ENCODE measurements at regions not wholly inside any gene's neighbourhood (a gene's known extent, or its start where the extent isn't known, plus 50 kb on each side); places are given as distances from the start of the nearest gene placed in this dataset.

DNA sequence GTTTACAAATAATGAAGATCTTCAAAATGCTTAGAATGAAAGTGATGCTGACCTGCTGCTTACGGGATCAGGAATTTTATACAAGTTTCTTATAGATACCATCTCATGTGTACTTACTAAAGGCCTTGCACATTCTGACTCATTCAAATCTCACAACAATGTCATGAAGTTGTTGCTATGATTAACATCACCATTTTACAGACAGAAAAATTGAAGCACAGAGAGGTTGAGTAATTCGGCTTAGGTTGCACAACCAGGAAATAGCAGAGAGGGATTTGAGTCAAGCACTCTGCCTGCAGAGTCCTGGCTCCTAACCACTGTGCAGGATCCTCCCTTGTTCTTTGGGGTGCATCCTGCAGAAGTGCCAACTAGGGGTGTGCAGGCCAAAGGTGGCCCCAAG lies 471.9 kb downstream of the MIAT start:
- no peak for DNase-seq

DNA sequence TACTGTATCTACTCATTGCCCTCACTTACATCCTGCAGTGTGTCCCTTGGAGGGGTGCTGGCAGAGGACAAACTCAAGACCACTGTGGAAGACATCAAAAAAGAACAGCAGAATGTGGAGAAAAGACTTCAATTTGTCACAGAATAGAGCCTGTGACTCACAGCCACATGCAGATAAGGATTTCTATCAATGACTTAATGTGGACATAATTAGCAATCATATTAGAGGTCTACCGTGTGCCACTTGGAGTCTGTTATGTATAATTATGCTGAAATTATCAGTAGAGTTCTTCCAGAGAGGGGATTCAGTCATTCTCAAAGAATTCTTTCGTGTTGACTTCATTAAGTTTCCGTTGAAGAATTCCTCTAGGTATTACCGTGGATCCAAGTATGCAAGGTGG lies 473.5 kb downstream of the MIAT start:
- no peak for DNase-seq

DNA sequence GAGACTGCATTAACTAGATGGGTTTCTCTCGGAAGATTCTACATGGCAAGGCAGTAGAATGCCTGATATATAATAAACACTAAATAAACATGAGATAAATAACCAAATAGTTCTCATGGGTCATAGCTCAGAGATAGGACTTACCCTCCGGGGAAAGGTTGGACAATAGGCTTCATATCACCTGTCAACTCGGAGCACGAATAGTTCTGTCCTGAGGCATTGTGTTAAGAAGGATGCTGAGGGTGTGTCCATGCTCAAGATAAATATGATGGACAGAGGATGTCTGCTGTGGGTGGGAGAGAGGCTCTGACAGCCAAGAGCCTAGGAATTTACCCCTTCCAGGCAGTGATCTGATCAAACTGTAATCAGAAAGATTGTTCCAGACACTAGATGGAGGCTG lies 474.0 kb downstream of the MIAT start:
- DNase-seq = no peak

DNA sequence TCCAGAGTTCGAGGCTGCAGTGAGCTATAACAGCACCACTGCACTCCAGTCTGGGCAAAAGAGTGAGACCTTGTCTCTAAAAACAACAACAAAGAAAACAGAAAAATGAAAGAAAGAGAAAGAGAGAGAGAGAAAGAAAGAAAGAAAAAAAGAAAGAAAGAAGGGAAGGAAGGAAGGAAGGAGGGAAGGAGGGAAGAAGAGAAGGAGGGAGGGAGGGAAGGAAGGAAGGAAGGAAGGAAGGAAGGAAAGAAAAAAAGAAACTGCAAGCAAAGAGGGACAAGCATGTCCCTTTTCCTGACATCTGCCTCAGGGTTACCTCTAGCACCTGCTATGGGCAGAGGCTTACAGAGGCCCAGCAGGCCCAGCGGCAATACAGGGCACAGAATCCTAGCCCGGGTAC lies 475.0 kb downstream of the MIAT start:
- DNase-seq = no peak

DNA sequence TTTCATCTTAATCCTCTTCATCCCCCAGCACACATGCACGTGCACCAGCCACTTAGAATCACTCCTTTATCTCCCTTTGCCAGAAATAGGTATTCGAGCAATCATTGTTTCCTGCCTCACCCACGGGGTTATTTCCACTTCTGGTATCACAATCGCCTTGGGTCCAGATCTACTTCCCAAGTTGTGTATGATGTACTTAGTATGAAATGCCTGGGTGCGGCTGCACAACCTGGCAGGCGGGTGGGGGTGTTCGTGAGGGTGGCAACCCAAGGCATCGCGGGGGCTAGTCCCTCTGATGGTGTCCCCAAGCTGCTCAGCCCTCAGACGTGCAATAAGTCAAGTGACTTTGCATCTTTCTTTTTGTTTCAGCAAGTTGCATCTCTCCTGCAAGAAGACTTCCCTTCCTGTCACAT lies 475.6 kb downstream of the MIAT start:
- DNase-seq = no peak

- no peak for DNase-seq
Measured at GRCh38 chr22:27133681-27134314, 476.4 kb downstream of the MIAT start.

- DNase-seq = no peak
Measured at GRCh38 chr22:27134315-27134701, 476.9 kb downstream of the MIAT start.

DNA sequence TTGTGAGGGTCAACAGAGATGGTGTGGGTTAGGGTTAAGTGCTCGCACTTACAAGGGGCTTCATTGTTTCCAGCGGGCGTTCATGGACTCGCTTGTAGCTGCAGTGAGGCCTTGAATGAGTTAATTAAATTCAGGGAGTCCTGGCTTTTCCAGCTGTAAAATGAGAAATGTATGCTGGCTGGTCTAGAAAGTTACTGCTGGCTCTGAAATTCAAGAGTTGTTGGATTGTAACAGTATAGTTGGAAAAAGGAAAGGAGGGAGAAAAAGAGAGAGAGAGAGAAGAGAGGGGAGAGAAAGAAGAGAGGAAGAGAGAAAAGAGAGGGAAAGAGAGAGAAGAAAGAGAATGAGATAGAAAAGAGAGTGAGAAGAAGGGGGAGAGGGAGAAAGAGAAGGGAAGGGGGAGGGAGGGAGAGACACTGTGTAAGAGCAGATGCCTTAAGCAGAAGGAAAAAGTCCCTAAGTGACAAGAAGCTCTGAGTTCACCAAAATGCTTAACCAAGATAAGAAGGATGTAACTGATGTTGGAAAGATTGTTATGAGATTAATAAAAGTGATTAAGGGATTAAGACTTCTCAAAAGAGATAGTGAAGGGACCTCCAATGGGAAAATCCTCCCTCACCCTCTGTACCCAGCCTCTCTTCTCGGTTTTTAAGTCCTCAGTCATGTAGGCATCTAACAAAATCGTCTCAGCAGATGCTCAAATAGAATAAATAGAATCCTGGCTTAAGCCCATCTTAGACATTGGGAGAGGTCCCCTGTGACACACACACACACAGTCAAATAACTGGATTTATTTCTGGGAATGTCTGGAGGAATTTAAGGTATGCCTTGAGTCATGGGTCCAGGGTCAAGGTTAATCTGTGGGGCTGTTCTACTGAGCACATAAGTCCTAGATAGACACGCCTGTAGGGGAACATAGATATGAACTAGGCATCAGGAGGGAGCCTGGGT lies 477.9 kb downstream of the MIAT start:
- no peak for DNase-seq

GRCh38 chr22:27136596-27136995 lies 479.2 kb downstream of the MIAT start:
- DNase-seq = no peak

GRCh38 chr22:27137871-27138337 lies 480.5 kb downstream of the MIAT start:
- DNase-seq = no peak

- DNase-seq = no peak
Measured at GRCh38 chr22:27138471-27138870, 481.1 kb downstream of the MIAT start.

- no peak for DNase-seq
Measured at GRCh38 chr22:27139935-27140511, 482.6 kb downstream of the MIAT start.

- DNase-seq = no peak
Measured at GRCh38 chr22:27142286-27142685, 484.9 kb downstream of the MIAT start.

DNA sequence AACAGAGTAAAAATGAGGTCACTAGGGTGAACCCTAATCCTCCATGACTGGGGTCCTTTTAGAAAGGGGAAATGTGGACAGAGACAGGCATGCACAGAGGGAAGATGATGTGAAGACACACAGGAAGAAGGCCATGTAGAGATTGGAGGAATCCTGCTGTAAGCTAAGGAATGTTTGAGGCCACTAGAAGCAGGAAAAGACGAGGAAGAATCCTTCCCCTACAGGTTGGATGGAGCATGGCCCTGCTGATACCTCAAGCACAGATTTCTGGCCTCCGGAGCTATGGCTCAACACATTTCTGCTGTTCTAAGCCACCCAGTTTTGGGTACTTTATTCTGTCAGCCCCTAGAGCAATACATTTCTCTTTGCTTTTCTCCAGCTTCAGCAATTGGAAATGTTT lies 486.9 kb downstream of the MIAT start:
- no peak for DNase-seq

DNA sequence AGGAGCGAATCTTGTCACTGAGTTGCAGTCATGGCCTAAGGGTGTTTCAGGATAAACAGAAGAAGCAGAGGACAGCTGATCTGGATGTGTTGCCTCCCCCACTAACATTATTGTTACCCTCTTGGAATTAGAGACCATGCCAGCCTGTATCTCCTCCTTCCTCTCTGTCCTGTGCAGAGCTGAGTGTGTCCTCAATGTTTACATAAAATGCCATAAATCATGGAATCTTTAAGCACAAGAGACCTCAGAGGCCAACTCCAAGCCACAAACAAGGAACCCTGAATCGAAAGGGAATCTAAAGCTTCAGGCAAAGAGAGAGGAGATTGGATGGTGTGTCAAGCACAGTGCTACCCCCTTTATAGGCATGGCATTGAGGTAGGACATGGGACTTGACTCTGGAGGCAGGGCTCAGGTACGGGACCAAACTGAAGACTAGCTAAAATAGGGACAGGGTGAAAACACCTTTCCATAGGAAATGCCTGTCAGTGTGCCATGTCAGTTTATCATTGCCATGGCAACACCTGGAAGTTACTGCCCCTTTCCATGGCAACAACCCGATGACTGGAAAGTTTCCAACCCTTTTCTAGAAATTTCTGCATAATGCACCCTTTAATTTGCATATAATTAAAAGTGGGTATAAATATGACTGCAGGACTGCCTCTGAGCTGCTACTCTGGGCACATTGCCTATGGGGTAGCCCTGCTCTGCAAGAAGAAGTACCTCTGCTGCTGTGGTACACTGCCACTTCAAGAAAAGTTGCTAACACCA lies 489.7 kb downstream of the MIAT start:
- no peak for DNase-seq

DNA sequence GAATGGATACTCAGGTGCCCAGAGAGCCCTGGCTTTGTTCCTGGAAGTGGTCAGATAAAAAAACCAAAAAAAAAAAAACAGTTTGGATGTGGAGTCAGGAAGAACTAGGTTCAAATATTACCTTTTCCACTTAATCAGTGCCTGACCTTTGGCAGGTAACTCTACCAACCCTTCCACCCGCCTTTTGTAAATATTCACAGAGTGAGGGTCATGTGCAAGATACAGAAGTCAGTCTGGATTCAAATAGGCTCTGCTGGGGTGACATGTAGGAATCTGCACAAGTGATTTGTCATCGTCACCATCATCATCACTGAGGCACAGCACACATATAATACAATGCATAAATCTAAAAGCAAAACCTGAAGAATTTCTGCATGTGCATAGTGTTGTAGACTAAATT lies 490.7 kb downstream of the MIAT start:
- no peak for DNase-seq

GRCh38 chr22:27148886-27149470 lies 491.6 kb downstream of the MIAT start:
- no peak for DNase-seq

- no peak for DNase-seq
Measured at GRCh38 chr22:27149921-27150543, 492.6 kb downstream of the MIAT start.

- DNase-seq = no peak
Measured at GRCh38 chr22:27150544-27150941, 493.2 kb downstream of the MIAT start.

- DNase-seq = no peak
Measured at GRCh38 chr22:27151407-27151806, 494.0 kb downstream of the MIAT start.

DNA sequence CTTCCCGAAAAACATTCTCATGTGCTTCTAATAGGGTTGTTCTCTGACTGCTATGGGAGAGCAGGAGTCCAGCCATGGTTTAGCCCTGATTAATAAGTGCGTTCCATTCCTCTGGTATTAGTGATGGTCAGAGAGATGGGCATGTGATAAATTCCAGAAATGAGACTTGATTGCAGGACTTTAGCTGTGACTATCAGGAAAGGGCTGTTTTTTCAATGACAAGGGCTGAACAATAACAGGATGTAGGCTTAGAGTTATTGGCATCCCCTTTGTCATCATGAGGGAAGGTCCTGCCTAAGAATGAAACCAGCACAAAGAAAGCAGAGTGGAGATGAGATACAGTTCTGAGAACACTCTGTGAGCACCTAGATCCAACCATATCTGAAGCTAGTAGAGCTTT lies 494.6 kb downstream of the MIAT start:
- DNase-seq = no peak

DNA sequence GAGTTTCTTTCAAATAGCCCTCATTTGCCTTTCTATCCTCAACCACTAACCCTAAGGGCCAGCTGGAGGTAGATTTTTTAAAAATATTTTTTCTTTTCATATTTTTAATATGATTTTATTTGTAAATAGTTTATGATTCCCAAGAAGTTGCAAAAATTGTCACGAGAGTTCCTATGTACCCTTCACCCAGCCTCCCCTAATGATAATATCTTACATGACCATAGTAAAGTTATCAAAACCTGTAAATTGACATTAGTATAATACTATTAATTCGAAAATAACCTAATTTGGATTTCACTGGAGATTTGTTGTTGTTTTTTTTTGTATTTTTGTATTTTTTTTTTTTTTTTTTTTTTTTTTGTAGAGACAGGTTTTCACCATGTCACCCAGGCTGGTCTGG lies 495.5 kb downstream of the MIAT start:
- no peak for DNase-seq

Measured in NCI-H748 treated with DMSO at 0.1 percent for 48 hours (cell line).